Keratinocyte (primary cell): ENCODE measurements at regions not wholly inside any gene's neighbourhood (a gene's known extent, or its start where the extent isn't known, plus 50 kb on each side); places are given as distances from the start of the nearest gene placed in this dataset.
"Not testable (repeated sequence)": the region's sequence is repeated elsewhere in the genome, so short reads cannot be mapped to it uniquely, and the experiment has no call there.

Source experiments
- EZH2 ChIP-seq: IDR thresholded peaks from one replicate; pipeline ENCODE4 v1.6.1; 2012; ENCODE audit warnings: inconsistent platforms, mild to moderate bottlenecking, low read length, moderate library complexity
- TF ChIP-seq, protein P1 (sequence below), 3 experiments: IDR thresholded peaks in 1 of 3; conservative IDR thresholded peaks in 1 of 3; optimal IDR thresholded peaks in 1 of 3; 2 replicates in 2 of 3; 3 replicates in 1 of 3; pipeline versions ENCODE3 to v1.5.1; 2011; ENCODE audit warnings: low read length in 3 of 3, mild to moderate bottlenecking in 3 of 3, moderate library complexity in 2 of 3, control low read depth in 1 of 3, inconsistent platforms in 1 of 3; ENCODE audit not compliant: insufficient read depth in 2 of 3; ENCODE audit errors: extremely low read depth in 1 of 3

GRCh38 chr2:111532682-111533556 lies 351.1 kb downstream of the ANAPC1 start:
- TF ChIP-seq, protein P1, sequence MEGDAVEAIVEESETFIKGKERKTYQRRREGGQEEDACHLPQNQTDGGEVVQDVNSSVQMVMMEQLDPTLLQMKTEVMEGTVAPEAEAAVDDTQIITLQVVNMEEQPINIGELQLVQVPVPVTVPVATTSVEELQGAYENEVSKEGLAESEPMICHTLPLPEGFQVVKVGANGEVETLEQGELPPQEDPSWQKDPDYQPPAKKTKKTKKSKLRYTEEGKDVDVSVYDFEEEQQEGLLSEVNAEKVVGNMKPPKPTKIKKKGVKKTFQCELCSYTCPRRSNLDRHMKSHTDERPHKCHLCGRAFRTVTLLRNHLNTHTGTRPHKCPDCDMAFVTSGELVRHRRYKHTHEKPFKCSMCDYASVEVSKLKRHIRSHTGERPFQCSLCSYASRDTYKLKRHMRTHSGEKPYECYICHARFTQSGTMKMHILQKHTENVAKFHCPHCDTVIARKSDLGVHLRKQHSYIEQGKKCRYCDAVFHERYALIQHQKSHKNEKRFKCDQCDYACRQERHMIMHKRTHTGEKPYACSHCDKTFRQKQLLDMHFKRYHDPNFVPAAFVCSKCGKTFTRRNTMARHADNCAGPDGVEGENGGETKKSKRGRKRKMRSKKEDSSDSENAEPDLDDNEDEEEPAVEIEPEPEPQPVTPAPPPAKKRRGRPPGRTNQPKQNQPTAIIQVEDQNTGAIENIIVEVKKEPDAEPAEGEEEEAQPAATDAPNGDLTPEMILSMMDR (optimal IDR thresholded peaks at IDR 0.05 in 1 of 3, IDR thresholded peaks at IDR 0.05 in 1 of 3, conservative IDR thresholded peaks at IDR 0.05 in 1 of 3; ENCODE audit: extremely low read depth in 1 of 3, insufficient read depth in 2 of 3, low read length in 3 of 3) = not testable (repeated sequence)
- not testable (repeated sequence) for TF ChIP-seq EZH2
